Endothelial cell (in vitro differentiated cells): ENCODE measurements at regions not wholly inside any gene's neighbourhood (a gene's known extent, or its start where the extent isn't known, plus 50 kb on each side); places are given as distances from the start of the nearest gene placed in this dataset.

Experiments
- DNase-seq: peaks from one replicate; pipeline ENCODE4 v3.0.0; 2021; ENCODE audit warnings: low spot score
- H3K27ac Mint-ChIP-seq: one replicate; pipeline ENCODE4 v1.8.0; 2021; ENCODE audit warnings: mixed read lengths, inconsistent platforms; ENCODE audit not compliant: unreplicated experiment
- H3K27me3 Mint-ChIP-seq: one replicate; pipeline ENCODE4 v1.8.0; 2021; ENCODE audit warnings: mild to moderate bottlenecking, moderate library complexity, mixed read lengths, inconsistent platforms; ENCODE audit not compliant: unreplicated experiment
- H3K36me3 Mint-ChIP-seq: one replicate; pipeline ENCODE4 v1.8.0; 2021; ENCODE audit warnings: mild to moderate bottlenecking, low read depth, mixed read lengths, inconsistent platforms; ENCODE audit not compliant: unreplicated experiment
- H3K4me1 Mint-ChIP-seq: one replicate; pipeline ENCODE4 v1.8.0; 2021; ENCODE audit warnings: mild to moderate bottlenecking, mixed read lengths, inconsistent platforms; ENCODE audit not compliant: unreplicated experiment
- H3K4me3 Mint-ChIP-seq: one replicate; pipeline ENCODE4 v1.8.0; 2021; ENCODE audit warnings: mild to moderate bottlenecking, mixed read lengths, inconsistent platforms; ENCODE audit not compliant: unreplicated experiment
- H3K9me3 Mint-ChIP-seq: one replicate; pipeline ENCODE4 v1.8.0; 2021; ENCODE audit warnings: mixed read lengths, inconsistent platforms; ENCODE audit not compliant: unreplicated experiment
- TF ChIP-seq, protein P1 (sequence below): fragments of 200-600 bp; sonication (generic); IDR thresholded peaks from one replicate; pipeline ENCODE4 v1.5.0; 2021; ENCODE audit warnings: antibody characterized with exemption; ENCODE audit not compliant: unreplicated experiment

DNA sequence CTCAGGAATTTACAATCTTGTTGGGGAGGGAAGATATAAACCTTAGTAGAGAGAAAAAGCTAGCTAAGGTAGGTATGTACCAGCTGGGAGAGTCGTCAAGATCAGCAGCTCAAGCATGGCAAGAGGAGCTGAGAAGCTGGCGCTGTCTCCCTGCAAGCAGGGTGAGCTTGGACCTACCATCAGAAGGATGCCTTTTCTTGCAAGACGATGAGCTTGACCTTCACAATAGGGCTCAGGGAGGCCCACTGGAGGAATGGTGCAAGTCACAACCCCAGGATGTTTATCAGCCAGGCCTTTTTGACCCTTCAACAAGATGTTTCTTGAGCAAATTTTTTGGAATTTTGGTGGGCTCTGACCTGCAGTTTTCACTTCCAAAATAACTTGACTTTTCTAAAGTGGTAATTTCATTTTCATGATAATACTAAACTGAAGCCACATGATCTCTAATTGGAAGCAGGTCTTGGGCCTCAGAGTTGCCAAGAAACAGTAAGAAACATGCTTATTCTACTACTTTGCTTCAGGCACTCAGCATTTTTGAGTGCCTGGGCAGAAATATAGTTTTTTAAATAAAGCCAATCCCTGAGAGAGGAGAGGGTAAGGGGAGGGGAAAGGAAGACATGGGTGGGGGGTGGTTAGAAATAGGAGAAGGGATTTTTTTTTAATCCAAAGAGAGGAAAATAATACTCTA is 258.1 kb downstream of the CLIC5 start:
- no peak overlapping the region for H3K27ac Mint-ChIP-seq
- TF ChIP-seq, protein P1, sequence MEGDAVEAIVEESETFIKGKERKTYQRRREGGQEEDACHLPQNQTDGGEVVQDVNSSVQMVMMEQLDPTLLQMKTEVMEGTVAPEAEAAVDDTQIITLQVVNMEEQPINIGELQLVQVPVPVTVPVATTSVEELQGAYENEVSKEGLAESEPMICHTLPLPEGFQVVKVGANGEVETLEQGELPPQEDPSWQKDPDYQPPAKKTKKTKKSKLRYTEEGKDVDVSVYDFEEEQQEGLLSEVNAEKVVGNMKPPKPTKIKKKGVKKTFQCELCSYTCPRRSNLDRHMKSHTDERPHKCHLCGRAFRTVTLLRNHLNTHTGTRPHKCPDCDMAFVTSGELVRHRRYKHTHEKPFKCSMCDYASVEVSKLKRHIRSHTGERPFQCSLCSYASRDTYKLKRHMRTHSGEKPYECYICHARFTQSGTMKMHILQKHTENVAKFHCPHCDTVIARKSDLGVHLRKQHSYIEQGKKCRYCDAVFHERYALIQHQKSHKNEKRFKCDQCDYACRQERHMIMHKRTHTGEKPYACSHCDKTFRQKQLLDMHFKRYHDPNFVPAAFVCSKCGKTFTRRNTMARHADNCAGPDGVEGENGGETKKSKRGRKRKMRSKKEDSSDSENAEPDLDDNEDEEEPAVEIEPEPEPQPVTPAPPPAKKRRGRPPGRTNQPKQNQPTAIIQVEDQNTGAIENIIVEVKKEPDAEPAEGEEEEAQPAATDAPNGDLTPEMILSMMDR: no peak

DNA sequence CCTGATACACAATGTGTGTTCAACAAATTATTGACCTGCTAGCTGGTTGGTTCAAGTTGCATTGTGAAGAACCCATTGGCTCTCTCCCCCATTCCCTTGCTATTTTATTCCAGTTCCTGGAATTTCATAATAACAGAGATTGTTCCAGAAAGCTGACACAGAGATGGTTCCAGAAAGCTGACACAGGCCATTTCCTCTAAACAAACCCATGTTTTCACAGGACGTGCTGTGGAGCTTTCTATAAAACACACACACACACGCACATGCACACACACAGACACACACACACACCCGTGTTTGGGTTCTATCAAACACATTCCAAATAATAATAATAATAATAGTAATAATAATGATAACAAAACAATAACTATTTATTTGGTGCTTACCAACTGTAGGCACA is 259.1 kb downstream of the CLIC5 start:
- no peaks in the 10 kb centered on the region for H3K4me1 Mint-ChIP-seq
- H3K9me3 Mint-ChIP-seq: no peaks in the 10 kb centered on the region
- no peak overlapping the region for H3K4me3 Mint-ChIP-seq
- H3K36me3 Mint-ChIP-seq: no peaks in the 10 kb centered on the region
- TF ChIP-seq, protein P1: no peak
- no peak overlapping the region for H3K27ac Mint-ChIP-seq
- no peak for DNase-seq
- peaks cover 2% of the 10 kb centered on the region for H3K27me3 Mint-ChIP-seq

More for the DNA sequence above, 258.1 kb downstream of the CLIC5 start:
- no peak for DNase-seq
- Mint-ChIP-seq H3K9me3 (no peaks in the 10 kb centered on the region), H3K36me3 (no peaks in the 10 kb centered on the region), H3K27me3 (peaks cover 2% of the 10 kb centered on the region), H3K4me3 (no peak overlapping the region), H3K4me1 (no peaks in the 10 kb centered on the region)

DNA sequence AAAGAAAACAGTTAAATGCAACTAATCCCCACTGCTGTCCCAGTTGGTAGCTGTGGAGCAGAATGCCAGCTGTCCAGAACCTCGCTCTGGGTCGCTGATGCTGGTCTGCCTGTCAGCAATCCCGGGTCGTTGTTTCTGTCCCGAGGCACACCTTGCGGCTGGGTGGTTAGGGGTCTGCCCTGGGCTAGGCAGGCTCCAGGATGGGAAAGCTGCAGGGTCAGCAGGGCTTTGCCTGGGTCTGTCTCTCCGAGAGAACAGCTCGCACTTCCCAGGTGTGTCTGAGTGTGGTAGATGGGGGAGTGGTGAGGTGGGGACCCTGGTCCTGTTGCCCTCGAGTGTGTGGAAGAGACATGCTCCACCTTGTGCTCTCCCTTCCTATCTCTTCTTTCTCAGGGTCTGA is 261.2 kb downstream of the CLIC5 start:
- Mint-ChIP-seq H3K36me3 (no peaks in the 10 kb centered on the region), H3K27me3 (peaks cover 2% of the 10 kb centered on the region), H3K27ac (no peak overlapping the region), H3K4me3 (no peak overlapping the region), H3K4me1 (no peaks in the 10 kb centered on the region), H3K9me3 (no peaks in the 10 kb centered on the region)
- no peak for DNase-seq
- TF ChIP-seq, protein P1: no peak

DNA sequence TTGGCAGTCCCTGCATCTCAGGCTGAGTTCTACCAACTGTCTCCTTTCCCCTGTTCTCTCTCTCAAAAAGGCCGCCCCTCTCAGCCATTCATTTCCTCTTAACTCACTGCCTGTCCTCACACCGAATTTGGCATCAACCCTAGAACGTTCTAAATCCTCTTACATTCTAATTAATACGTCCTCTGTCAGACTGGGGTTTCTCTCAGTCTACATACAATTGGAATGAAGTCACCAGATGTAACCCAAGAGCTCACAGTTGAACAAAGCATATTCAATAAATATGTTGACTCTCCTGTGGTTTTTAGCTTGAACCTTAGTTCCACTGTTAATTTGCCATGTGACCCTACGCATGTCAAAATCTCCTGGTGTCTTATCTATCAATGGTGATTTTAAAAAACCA is 269.6 kb downstream of the CLIC5 start:
- H3K4me1 Mint-ChIP-seq: peaks cover 10% of the 10 kb centered on the region
- no peak for DNase-seq
- H3K36me3 Mint-ChIP-seq: no peaks in the 10 kb centered on the region
- H3K27me3 Mint-ChIP-seq: no peaks in the 10 kb centered on the region
- no peak overlapping the region for H3K4me3 Mint-ChIP-seq
- H3K27ac Mint-ChIP-seq: no peak overlapping the region
- TF ChIP-seq, protein P1: no peak
- no peaks in the 10 kb centered on the region for H3K9me3 Mint-ChIP-seq

DNA sequence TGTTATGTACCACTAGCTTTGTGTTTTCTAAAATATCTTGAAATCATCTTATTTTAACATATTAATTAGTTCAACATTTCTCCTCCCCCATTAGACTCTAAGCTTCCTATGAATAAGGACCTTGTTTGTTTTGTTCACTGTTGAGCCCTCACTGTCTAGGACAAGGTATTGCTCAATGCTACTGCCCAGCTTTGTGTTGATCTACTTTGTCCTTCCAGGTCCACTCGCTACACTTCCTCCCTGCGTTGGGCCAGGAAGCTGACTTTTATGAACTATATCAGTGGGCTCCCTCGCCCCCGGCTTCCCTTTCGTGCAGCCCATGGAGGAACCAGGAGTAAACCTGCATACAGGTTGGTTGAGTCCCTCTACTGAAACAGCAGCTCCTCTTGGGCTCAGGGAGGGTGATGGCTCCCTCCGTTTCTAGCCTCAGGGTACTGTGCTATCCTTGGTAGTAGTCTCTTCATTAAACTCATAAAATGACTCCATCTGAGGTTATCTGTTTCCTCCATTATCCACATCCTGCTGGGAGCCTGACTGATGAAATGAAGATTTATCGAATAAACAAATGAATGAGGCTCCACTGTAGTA is 272.5 kb downstream of the CLIC5 start:
- TF ChIP-seq, protein P1: no peak
- Mint-ChIP-seq H3K27ac (no peak overlapping the region), H3K36me3 (no peaks in the 10 kb centered on the region), H3K9me3 (no peaks in the 10 kb centered on the region), H3K27me3 (no peaks in the 10 kb centered on the region), H3K4me3 (no peak overlapping the region), H3K4me1 (peaks cover 10% of the 10 kb centered on the region)
- no peak for DNase-seq
